Cardiac fibroblast (primary cell): ENCODE measurements at regions not wholly inside any gene's neighbourhood (a gene's known extent, or its start where the extent isn't known, plus 50 kb on each side); places are given as distances from the start of the nearest gene placed in this dataset.

ENCODE experiments used
- DNase-seq, 2 donors: peaks; one replicate each; pipeline versions ENCODE4 v3.0.0 to v3.0.0-alpha.2; 2010; ENCODE audit warnings: low read depth in 2 of 2
- H3K4me3 ChIP-seq, 2 donors: replicated peaks in 1 of 2; 1 replicate in 1 of 2; 2 replicates in 1 of 2; pipeline ENCODE4 v1.5.1; 2011; ENCODE audit warnings: low read depth in 2 of 2, low read length in 2 of 2, mild to moderate bottlenecking in 2 of 2, moderate library complexity in 1 of 2
- CTCF ChIP-seq: IDR thresholded peaks from one replicate; pipeline ENCODE4 v1.5.1; 2011; ENCODE audit warnings: low read depth, mild to moderate bottlenecking, low read length, inconsistent platforms

- no peak for TF ChIP-seq CTCF
Measured at GRCh38 chr12:80032946-80033345, 66.4 kb upstream of the OTOGL start.

GRCh38 chr12:80031229-80031628 lies 68.1 kb upstream of the OTOGL start:
- DNase-seq, result no peak
- no peak for TF ChIP-seq CTCF
- H3K4me3 ChIP-seq, result no peak overlapping the region

More at GRCh38 chr12:80032946-80033345, 66.4 kb upstream of the OTOGL start:
- no peak for DNase-seq
- no peak overlapping the region for H3K4me3 ChIP-seq

- DNase-seq, result no peak
- TF ChIP-seq CTCF, result no peak
- H3K4me3 ChIP-seq, result no peak overlapping the region
Measured at GRCh38 chr12:80025638-80026037, 73.7 kb upstream of the OTOGL start.

GRCh38 chr12:80019691-80020090 lies 79.6 kb upstream of the OTOGL start:
- no peak overlapping the region for H3K4me3 ChIP-seq

GRCh38 chr12:80018119-80018518 lies 81.2 kb upstream of the OTOGL start:
- DNase-seq, result no peak
- TF ChIP-seq CTCF, result no peak
- H3K4me3 ChIP-seq, result no peak overlapping the region

More at GRCh38 chr12:80019691-80020090, 79.6 kb upstream of the OTOGL start:
- TF ChIP-seq CTCF, result no peak
- no peak for DNase-seq

- DNase-seq, result no peak
- H3K4me3 ChIP-seq, result no peak overlapping the region
- no peak for TF ChIP-seq CTCF
Measured at GRCh38 chr12:80017261-80017870, 82.0 kb upstream of the OTOGL start.

- H3K4me3 ChIP-seq, result no peak overlapping the region
- DNase-seq, result no peak
- no peak for TF ChIP-seq CTCF
Measured at GRCh38 chr12:80016684-80017083, 81.8 kb upstream of the PPP1R12A start.
